HCT116 (cell line): ENCODE measurements at regions not wholly inside any gene's neighbourhood (a gene's known extent, or its start where the extent isn't known, plus 50 kb on each side); places are given as distances from the start of the nearest gene placed in this dataset.

Experiments
- ATAC-seq: fragments of 200-7000 bp; cut with Tn5 transposase; 2 replicates; pipeline ENCODE4 v1.9.1; 2020; ENCODE audit warnings: mild to moderate bottlenecking, moderate library complexity
- BruUV-seq: library from RNA; stranded (reverse); fragments of 400-500 nt; replicated peaks from 2 replicates; lab custom pipeline; 2021; lab: Mats Ljungman, UMichigan
- CTCF ChIA-PET: fragments of 300-600 bp; sonication (Branson Sonifier 250); formaldehyde crosslinking; loops from one replicate; lab custom pipeline; 2021; ENCODE audit warnings: antibody characterized with exemption; lab: Charles Lee
- POLR2A ChIA-PET: fragments of 300-600, 350-600 bp; sonication (Branson Sonifier 250); formaldehyde crosslinking; loops from one replicate; lab custom pipeline; 2021; ENCODE audit warnings: antibody characterized with exemption; lab: Charles Lee
- RAD21 ChIA-PET, 2 experiments: fragments of 300-600 bp; sonication (Branson Sonifier 250); formaldehyde crosslinking; loops; one replicate each; lab custom pipeline; 2023; ENCODE audit warnings: low total read pairs in 2 of 2; ENCODE audit not compliant: uncharacterized antibody in 2 of 2, unreplicated experiment in 2 of 2, low non-redundant PET in 1 of 2; lab: Charles Lee
- DNase-seq: peaks from one replicate; pipeline ENCODE4 v3.0.0-alpha.2; 2010; ENCODE audit warnings: low read depth, low spot score
- H2AFZ ChIP-seq: fragments of 200-600 bp; shearing (Covaris generic), sonication (generic); 2 replicates; pipeline ENCODE4 v1.6.1; 2017; ENCODE audit warnings: low read depth, mixed run types, mixed read lengths, antibody characterized with exemption, low read length; ENCODE audit not compliant: poor library complexity, severe bottlenecking
- H3K27ac ChIP-seq: 2 replicates; pipeline ENCODE4 v1.5.1; 2012; ENCODE audit warnings: low read depth, low read length
- H3K27me3 ChIP-seq: fragments of 200-600 bp; sonication (generic); 2 replicates; pipeline ENCODE4 v1.6.1; 2016; ENCODE audit warnings: mixed run types, low read length, mixed read lengths; ENCODE audit not compliant: insufficient read depth
- H3K36me3 ChIP-seq, 2 experiments: fragments of 200-500 bp in 1 of 2; fragments of 200-600 bp in 1 of 2; sonication (Bioruptor generic) in 1 of 2; sonication (generic) in 1 of 2; 2 replicates each; pipeline versions ENCODE4 v1.5.1 to v1.6.1; 2014 to 2016; ENCODE audit warnings: low read length in 2 of 2, inconsistent platforms in 1 of 2, mixed read lengths in 1 of 2, mixed run types in 1 of 2; ENCODE audit not compliant: insufficient read depth in 2 of 2, control insufficient read depth in 1 of 2
- H3K4me1 ChIP-seq, 2 experiments: fragments of 200-600 bp in 1 of 2; sonication (generic) in 1 of 2; 2 replicates each; pipeline versions ENCODE4 v1.5.1 to v1.6.1; 2012 to 2017; ENCODE audit warnings: low read length in 2 of 2, inconsistent platforms in 1 of 2, mild to moderate bottlenecking in 1 of 2, mixed read lengths in 1 of 2, mixed run types in 1 of 2, moderate library complexity in 1 of 2; ENCODE audit not compliant: insufficient read depth in 2 of 2, control insufficient read depth in 1 of 2
- H3K4me2 ChIP-seq: fragments of 200-600 bp; sonication (generic); 2 replicates; pipeline ENCODE4 v1.6.1; 2017; ENCODE audit warnings: mixed run types, low read length, mixed read lengths
- H3K4me3 ChIP-seq, 2 experiments: fragments of 200-600 bp in 1 of 2; sonication (generic) in 1 of 2; replicated peaks in 1 of 2; 2 replicates each; pipeline ENCODE4 v1.5.1; 2011 to 2016; ENCODE audit warnings: low read length in 2 of 2, control low read depth in 1 of 2, low read depth in 1 of 2, mild to moderate bottlenecking in 1 of 2, mixed read lengths in 1 of 2, mixed run types in 1 of 2
- H3K79me2 ChIP-seq: fragments of 200-600 bp; sonication (generic); 2 replicates; pipeline ENCODE4 v1.6.1; 2017; ENCODE audit warnings: mild to moderate bottlenecking, mixed run types, low read length, moderate library complexity, mixed read lengths; ENCODE audit not compliant: insufficient read depth
- H3K9ac ChIP-seq: fragments of 200-600 bp; sonication (generic); 2 replicates; pipeline ENCODE4 v1.6.1; 2016; ENCODE audit warnings: low read length, mixed read lengths
- H3K9me2 ChIP-seq: fragments of 200-600 bp; sonication (generic), shearing (Covaris generic); 2 replicates; pipeline ENCODE4 v1.6.1; 2017; ENCODE audit warnings: mixed run types, mild to moderate bottlenecking, moderate library complexity; ENCODE audit not compliant: insufficient read depth
- H3K9me3 ChIP-seq, 2 experiments: fragments of 200-500 bp in 1 of 2; fragments of 200-600 bp in 1 of 2; sonication (Bioruptor generic) in 1 of 2; sonication (generic) in 1 of 2; 2 replicates each; pipeline ENCODE4 v1.6.1; 2014 to 2017; ENCODE audit warnings: low read length in 2 of 2, mixed read lengths in 2 of 2, inconsistent platforms in 1 of 2, low read depth in 1 of 2, mild to moderate bottlenecking in 1 of 2, mixed run types in 1 of 2, moderate library complexity in 1 of 2; ENCODE audit not compliant: control insufficient read depth in 1 of 2, insufficient read depth in 1 of 2
- H4K20me1 ChIP-seq: fragments of 200-600 bp; sonication (generic), shearing (Covaris generic); 2 replicates; pipeline ENCODE4 v1.6.1; 2017; ENCODE audit warnings: mixed run types, mild to moderate bottlenecking, moderate library complexity; ENCODE audit not compliant: insufficient read depth
- CEBPB ChIP-seq: IDR thresholded peaks from 2 replicates; pipeline ENCODE4 v1.6.1; 2012; ENCODE audit warnings: low read depth
- CTCF ChIP-seq, 3 experiments: fragments of 200-600 bp in 1 of 3; sonication (generic) in 1 of 3; IDR thresholded peaks in 2 of 3; conservative IDR thresholded peaks in 1 of 3; 2 replicates each; pipeline ENCODE4 v1.5.1; 2012 to 2017; ENCODE audit warnings: low read depth in 2 of 3, low read length in 2 of 3, antibody characterized with exemption in 1 of 3, borderline replicate concordance in 1 of 3, control low read depth in 1 of 3, mild to moderate bottlenecking in 1 of 3, mixed read lengths in 1 of 3, mixed run types in 1 of 3, moderate library complexity in 1 of 3; ENCODE audit not compliant: insufficient read depth in 1 of 3
- EGR1 ChIP-seq: IDR thresholded peaks from 2 replicates; pipeline ENCODE4 v1.6.1; 2012; ENCODE audit warnings: low read depth
- FOSL1 ChIP-seq: IDR thresholded peaks from 2 replicates; pipeline ENCODE4 v1.6.1; 2012; ENCODE audit warnings: low read depth
- JUND ChIP-seq: IDR thresholded peaks from 2 replicates; pipeline ENCODE4 v1.6.1; 2012
- POLR2A ChIP-seq: IDR thresholded peaks from 2 replicates; pipeline ENCODE4 v1.7.0; 2011; ENCODE audit warnings: borderline replicate concordance; ENCODE audit not compliant: insufficient read depth, insufficient read length; ENCODE audit errors: extremely low read depth
- POLR2AphosphoS5 ChIP-seq: IDR thresholded peaks from 2 replicates; pipeline ENCODE4 v1.6.1; 2011; ENCODE audit warnings: mild to moderate bottlenecking, low read depth, low read length, moderate library complexity
- RAD21 ChIP-seq: IDR thresholded peaks from 2 replicates; pipeline ENCODE4 v1.6.1; 2012; ENCODE audit warnings: low read depth, mild to moderate bottlenecking
- REST ChIP-seq: IDR thresholded peaks from 2 replicates; pipeline ENCODE4 v1.6.1; 2012; ENCODE audit warnings: low read depth
- TCF7L2 ChIP-seq: IDR thresholded peaks from 2 replicates; pipeline ENCODE4 v1.7.0; 2011; ENCODE audit warnings: borderline replicate concordance, inconsistent platforms; ENCODE audit not compliant: insufficient read depth, insufficient read length; ENCODE audit errors: extremely low read depth
- ZBTB33 ChIP-seq: IDR thresholded peaks from 2 replicates; pipeline ENCODE4 v1.6.1; 2011; ENCODE audit warnings: mild to moderate bottlenecking, low read length, moderate library complexity; ENCODE audit not compliant: insufficient replicate concordance; ENCODE audit errors: extremely low read depth
- ZFX ChIP-seq: fragments of 450-650 bp; IDR thresholded peaks from 2 replicates; pipeline ENCODE4 v1.6.1; 2017
- intact Hi-C: fragments of 100-400 bp; cut with micrococcal nuclease; formaldehyde crosslinking; loops from 2 replicates; pipeline ENCODE4 v1.10.0; 2022

GRCh38 chr7:93728292-93728691 lies 153.8 kb upstream of the CALCR start:
- intact Hi-C loops: no loop called here
- RAD21 ChIA-PET: no interaction called here
- peak overlapping the region; percentile 12; the same call in 1 of the 2 replicates for H3K4me2 ChIP-seq
- no peaks in the 10 kb centered on the region for H3K9me2 ChIP-seq
- H3K4me1 ChIP-seq: peaks cover 0 to 7% of the 10 kb centered on the region in 2 experiments; a peak in 1 of 4 replicates
- no peak overlapping the region for H3K4me3 ChIP-seq
- BruUV-seq: no TSS peak
- H3K27me3 ChIP-seq: 0 out of 2 replicates have a peak, but pooled peaks cover 6% of the 10 kb centered on the region
- ATAC-seq (no peak), DNase-seq (no peak)
- no peak overlapping the region for H3K9ac ChIP-seq
- no peaks in the 10 kb centered on the region for H3K9me3 ChIP-seq
- H3K27ac ChIP-seq: no peak overlapping the region
- no peak overlapping the region for H2AFZ ChIP-seq
- POLR2A ChIA-PET: no interaction called here
- TF ChIP-seq CTCF (IDR thresholded peaks at IDR 0.05 in 2 of 3, conservative IDR thresholded peaks at IDR 0.05 in 1 of 3; ENCODE audit: borderline replicate concordance in 1 of 3, insufficient read depth in 1 of 3, low read depth in 2 of 3, low read length in 2 of 3) (no peak), ZFX (no peak), TCF7L2 (no peak), EGR1 (no peak), RAD21 (no peak), CEBPB (no peak), ZBTB33 (no peak), JUND (no peak), REST (no peak), FOSL1 (no peak), POLR2A (no peak), POLR2AphosphoS5 (no peak)
- H3K79me2 ChIP-seq: no peaks in the 10 kb centered on the region
- H3K36me3 ChIP-seq: no peaks in the 10 kb centered on the region
- CTCF ChIA-PET: interaction anchor here (0.7 kb wide), 1 partner anchor 107 kb away, joined by 3 read pairs; no protein-coding TSS in a partner anchor
- no peaks in the 10 kb centered on the region for H4K20me1 ChIP-seq
